GM18508 (cell line): ENCODE measurements at regions not wholly inside any gene's neighbourhood (a gene's known extent, or its start where the extent isn't known, plus 50 kb on each side); places are given as distances from the start of the nearest gene placed in this dataset.
"Not testable (repeated sequence)": the region's sequence is repeated elsewhere in the genome, so short reads cannot be mapped to it uniquely, and the experiment has no call there.

ENCODE experiments used
- ATAC-seq: cut with Tn5 transposase; IDR thresholded peaks from one replicate; pipeline ENCODE4 v1.9.1; 2021; ENCODE audit warnings: moderate number of reproducible peaks; ENCODE audit not compliant: insufficient read depth, unreplicated experiment

- no peak for ATAC-seq
Measured at GRCh38 chr7:125423458-125424155, 494.0 kb upstream of the POT1 start.

- ATAC-seq, result not testable (repeated sequence)
Measured at GRCh38 chr7:125421407-125421806, 491.8 kb upstream of the POT1 start.

GRCh38 chr7:125412890-125413665 lies 483.5 kb upstream of the POT1 start:
- ATAC-seq, result no peak

- ATAC-seq, result no peak
Measured at GRCh38 chr7:125409921-125410320, 480.3 kb upstream of the POT1 start.

GRCh38 chr7:125406111-125406510 lies 476.5 kb upstream of the POT1 start:
- no peak for ATAC-seq

GRCh38 chr7:125399408-125399807 lies 469.8 kb upstream of the POT1 start:
- ATAC-seq, result no peak

GRCh38 chr7:125396466-125397151 lies 467.0 kb upstream of the POT1 start:
- no peak for ATAC-seq

GRCh38 chr7:125391921-125392320 lies 462.3 kb upstream of the POT1 start:
- ATAC-seq, result no peak

- no peak for ATAC-seq
Measured at GRCh38 chr7:125390981-125391380, 461.4 kb upstream of the POT1 start.

GRCh38 chr7:125386211-125386610 lies 456.6 kb upstream of the POT1 start:
- ATAC-seq, result no peak

- no peak for ATAC-seq
Measured at GRCh38 chr7:125383324-125383723, 453.7 kb upstream of the POT1 start.

GRCh38 chr7:125382401-125382800 lies 452.8 kb upstream of the POT1 start:
- no peak for ATAC-seq

GRCh38 chr7:125375942-125376341 lies 446.3 kb upstream of the POT1 start:
- no peak for ATAC-seq

- no peak for ATAC-seq
Measured at GRCh38 chr7:125370502-125370901, 440.9 kb upstream of the POT1 start.

- no peak for ATAC-seq
Measured at GRCh38 chr7:125363873-125364272, 434.2 kb upstream of the POT1 start.

- ATAC-seq, result no peak
Measured at GRCh38 chr7:125358551-125359167, 429.0 kb upstream of the POT1 start.

- ATAC-seq, result no peak
Measured at GRCh38 chr7:125357676-125358455, 428.2 kb upstream of the POT1 start.

- ATAC-seq, result peak; percentile 73
Measured at GRCh38 chr7:125355899-125356298, 426.3 kb upstream of the POT1 start.

- no peak for ATAC-seq
Measured at GRCh38 chr7:125347269-125347668, 417.6 kb upstream of the POT1 start.

- no peak for ATAC-seq
Measured at GRCh38 chr7:125338110-125338509, 408.5 kb upstream of the POT1 start.
